HTR-8/SVneo (cell line): ENCODE measurements at regions not wholly inside any gene's neighbourhood (a gene's known extent, or its start where the extent isn't known, plus 50 kb on each side); places are given as distances from the start of the nearest gene placed in this dataset.
A peak's percentile ranks its signal among the peaks of the same experiment; 100 is the strongest.

ENCODE experiments used
- DNase-seq: peaks from one replicate; pipeline ENCODE4 v3.0.0; 2011; ENCODE audit warnings: low spot score, mixed read lengths; ENCODE audit not compliant: insufficient read length
- FAIRE-seq: peaks from 2 replicates; lab custom pipeline; 2011; peaks lifted over from hg19 to GRCh38; lab: Jason Lieb, UNC

DNA sequence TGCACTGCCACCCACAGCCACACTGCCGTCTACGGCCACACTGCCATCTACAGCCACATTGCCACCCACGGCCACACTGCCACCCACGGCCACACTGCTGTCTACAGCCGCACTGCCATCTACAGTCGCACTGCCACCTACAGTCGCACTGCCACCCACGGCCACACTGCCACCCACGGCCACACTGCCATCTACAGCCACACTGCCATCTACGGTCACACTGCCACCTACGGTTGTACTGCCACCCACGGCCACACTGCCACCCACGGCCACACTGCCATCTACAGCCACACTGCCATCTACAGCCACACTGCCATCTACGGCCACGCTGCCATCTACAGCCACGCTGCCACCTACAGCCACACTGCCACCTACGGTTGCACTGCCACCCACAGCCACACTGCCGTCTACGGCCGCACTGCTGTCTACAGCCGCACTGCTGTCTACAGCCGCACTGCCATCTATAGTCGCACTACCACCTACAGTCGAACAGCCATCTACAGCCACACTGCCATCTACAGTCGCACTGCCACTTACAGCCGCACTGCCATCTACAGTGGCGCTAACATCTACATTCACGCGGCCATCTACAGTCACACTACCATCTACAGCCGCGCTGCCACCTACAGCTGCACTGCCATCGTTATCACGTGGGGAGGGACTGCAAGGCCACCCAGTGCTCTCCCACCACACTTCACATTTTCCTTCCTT lies 154.6 kb upstream of the AFDN start:
- peak; percentile 54 for FAIRE-seq
- DNase-seq = no peak

DNA sequence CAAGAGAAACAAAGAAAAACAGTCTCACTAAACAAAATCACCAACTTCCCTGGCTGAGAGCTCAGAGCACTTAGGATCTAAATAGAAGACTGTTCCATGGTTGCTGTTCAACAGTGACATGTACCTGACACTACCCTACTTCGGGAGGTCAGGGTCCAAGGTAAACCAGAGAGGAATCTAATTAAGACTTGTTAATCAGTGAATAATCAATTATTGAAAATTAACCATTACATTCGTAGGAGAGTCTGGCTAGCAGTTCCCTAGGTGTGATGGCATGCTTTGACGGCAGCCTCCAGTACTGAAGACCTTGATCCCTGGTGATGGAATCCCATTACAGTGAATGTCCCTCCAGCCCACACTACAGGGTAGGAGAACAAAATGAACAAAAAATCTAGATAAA lies 154.0 kb upstream of the AFDN start:
- FAIRE-seq = no peak
- DNase-seq = no peak

DNA sequence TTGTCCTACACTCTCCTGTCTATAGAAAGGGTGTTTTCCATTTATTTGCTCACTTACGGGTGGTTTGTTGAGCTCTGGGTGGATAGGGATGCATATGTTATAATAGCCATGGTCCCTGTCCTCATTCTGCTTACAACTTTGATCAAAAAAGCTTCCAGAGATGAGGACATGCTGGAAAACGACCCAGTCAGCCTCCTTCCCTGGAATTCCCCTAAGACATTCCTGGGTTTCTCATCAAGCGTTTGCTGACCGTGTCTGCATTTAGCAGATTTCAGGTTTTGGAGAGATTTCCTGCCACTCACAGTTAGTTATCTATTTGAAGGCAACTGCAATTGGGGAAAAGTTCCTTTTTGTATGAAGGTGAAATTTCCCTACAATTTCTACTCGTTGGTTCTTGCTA lies 152.8 kb upstream of the AFDN start:
- DNase-seq (no peak), FAIRE-seq (no peak)

DNA sequence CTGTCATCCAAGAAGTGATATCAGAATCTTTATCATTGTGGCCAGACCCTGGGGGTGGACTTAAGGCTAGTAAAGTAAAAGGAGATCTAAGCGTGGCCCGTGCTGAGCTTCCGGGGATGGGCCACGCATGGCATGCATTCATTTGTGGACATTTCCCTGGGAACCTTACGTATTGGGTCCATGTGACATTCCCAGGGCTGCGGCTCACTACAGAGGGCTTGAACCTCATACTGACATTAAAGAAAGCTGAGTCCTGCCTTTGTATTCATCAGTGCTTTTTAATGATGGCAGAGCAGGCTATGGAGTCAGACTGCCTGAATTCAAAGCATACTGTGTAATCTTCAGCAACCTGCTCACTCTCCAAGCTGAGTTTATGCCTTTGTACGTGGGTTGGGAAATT lies 152.2 kb upstream of the AFDN start:
- no peak for FAIRE-seq

DNA sequence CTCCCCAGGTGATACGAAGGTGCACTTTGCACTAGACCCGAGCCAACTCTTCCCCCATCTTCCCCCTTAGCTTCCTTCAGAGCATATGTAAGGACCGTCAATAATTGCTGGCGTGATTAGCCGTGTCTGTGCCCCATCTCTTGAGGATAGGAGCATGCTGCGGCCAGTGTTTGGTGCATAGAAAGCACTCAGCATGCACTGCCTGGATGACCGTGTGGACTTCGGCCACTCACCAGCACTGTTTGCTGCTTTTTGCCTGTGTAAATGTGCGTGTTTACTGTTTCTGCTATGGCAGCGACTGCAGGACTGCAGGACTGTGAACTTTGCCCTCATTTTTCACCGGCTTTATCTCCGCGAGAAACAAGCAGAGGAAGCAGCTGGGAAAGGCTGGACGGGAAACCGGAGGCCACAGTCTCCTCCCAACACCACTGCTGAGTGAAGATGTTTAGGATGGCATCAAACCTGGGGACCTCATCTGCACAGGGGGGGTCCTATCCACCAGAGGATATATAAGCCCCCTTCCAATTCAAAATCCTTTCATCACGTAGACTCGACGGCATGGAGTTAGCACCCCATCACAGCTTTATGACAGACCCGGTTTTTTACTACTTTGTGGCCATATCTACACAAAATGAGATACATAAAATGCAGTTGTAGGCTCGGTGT lies 150.6 kb upstream of the AFDN start:
- no peak for DNase-seq
- FAIRE-seq = no peak

More for the DNA sequence above, 152.2 kb upstream of the AFDN start:
- no peak for DNase-seq

DNA sequence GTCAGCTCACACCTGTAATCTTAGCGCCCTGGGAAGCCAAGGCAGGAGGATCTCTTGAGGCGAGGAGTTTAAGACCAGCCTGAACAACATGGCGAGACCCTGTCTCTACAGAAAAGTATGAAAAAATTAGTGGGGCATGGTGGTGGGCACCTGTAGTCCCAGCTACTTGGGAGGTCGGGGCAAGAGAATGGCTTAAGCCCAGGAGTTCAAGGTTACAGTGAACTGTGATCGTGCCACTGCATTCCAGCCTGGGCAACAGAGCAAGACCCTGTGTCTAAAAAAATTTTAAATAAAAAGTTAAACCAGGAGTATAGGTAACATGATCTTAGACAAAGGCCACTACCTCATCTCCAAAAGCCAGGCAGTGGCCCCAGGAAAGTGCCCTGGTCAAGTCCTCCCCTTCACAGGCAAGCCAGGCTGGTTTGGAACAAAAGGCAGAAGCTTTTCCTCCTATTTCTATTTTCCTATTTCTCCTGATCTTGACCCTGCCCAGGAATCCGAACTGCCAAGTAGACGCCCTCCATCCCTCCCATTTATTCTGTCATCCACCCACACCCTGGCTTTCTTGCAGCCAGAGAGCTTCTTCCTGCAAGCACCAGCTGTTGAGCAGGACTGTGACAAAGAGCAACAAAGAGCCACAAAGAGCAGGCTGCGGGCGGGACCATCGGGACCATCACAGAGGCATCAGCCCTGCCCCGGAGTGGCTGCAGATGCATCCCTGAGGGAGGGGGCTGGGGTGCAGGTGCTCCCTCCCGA lies 149.9 kb upstream of the AFDN start:
- DNase-seq (no peak), FAIRE-seq (no peak)

DNA sequence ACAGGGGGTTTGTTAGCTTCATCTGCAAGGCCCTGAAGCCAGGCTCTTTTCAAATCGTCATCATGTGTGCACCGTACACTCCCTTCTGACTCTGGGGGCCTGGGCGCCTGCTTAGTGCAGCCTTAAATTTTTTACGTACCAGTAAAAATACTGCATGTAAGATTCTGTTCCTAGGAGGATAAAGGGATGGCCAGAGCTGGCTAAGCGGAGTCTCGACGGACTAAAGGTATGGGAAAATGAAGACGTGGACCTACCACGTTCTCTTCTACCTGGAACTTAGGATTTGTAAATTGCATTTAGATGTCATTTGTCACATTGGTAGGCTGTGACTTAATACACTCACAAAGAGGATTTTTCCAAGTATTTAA lies 149.3 kb upstream of the AFDN start:
- DNase-seq (no peak), FAIRE-seq (no peak)

DNA sequence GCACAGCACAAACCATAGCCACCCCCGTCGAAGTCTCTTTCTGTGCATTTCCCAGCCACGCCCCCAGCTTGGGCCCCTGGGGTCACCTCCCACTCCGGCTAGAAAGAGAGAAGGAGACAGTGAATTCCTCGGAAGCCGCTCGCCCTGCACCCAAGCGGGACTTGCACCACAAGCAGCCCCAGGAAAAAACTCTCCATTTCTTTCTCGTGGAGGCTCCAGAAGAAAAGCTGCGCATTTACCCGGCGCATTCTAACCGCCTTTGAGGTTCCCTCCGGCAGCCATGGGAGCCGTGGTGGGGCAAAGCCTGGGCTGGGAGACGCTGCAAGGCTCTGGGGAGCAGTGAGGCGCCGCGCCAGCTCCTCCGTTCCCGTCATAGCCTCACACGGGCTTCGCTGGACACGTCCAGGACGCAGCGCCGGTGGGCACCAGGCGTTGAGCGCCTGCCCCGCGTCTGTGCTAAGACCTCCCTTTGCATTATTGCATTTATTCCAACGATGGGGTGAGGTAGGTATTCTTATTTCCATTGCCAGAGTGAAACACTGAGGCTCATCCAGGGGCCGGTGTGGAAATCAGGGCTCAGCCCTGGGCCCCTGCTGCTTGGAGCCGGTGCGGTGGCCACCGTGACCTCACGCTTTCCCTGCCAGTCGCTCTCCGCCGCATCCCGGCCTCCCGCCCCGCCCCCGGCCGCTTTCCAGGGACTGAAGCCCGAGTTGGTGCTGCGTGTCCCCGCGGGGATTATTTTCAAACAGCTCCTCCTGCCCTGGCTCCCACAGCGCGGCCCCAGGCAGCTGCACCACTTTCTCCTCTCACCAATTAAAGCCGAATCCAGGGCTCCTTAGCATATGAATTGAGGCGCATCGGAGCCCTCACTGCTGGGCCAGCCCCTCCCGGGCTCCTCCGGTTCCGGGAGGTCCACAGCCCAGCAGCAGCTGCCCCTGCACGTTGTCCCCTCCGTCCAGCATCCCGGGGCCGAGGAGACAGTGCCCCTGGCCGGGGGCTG lies 148.3 kb upstream of the AFDN start:
- DNase-seq (no peak), FAIRE-seq (no peak)

DNA sequence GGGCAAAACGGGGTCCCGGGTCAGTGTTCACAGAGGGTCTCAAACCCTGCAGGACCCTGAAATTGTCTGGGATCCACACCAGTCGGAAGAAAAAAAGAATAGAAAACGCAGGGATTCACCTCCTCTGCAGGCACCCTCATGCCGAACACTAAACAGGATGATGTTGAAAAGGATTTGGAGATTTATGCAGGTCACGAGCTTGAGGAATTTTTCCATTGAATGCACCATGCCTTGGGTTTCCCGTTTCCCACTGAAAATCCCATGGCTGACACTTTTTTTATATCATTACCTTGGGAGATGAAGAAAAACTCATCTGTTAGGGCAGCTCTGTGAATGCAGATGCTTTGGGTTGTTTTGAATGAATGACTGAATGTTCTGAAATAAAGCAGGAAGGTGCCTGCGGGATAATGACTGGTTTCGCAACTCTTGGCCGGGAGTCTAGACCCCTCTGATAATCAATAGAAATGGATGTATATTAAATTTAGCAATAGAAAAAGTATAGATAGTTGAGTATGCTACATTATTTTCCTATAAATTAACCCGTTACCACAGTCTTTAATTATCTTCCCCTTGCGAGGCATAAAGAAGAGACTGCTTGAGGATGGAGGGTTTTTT lies 147.5 kb upstream of the AFDN start:
- no peak for FAIRE-seq

DNA sequence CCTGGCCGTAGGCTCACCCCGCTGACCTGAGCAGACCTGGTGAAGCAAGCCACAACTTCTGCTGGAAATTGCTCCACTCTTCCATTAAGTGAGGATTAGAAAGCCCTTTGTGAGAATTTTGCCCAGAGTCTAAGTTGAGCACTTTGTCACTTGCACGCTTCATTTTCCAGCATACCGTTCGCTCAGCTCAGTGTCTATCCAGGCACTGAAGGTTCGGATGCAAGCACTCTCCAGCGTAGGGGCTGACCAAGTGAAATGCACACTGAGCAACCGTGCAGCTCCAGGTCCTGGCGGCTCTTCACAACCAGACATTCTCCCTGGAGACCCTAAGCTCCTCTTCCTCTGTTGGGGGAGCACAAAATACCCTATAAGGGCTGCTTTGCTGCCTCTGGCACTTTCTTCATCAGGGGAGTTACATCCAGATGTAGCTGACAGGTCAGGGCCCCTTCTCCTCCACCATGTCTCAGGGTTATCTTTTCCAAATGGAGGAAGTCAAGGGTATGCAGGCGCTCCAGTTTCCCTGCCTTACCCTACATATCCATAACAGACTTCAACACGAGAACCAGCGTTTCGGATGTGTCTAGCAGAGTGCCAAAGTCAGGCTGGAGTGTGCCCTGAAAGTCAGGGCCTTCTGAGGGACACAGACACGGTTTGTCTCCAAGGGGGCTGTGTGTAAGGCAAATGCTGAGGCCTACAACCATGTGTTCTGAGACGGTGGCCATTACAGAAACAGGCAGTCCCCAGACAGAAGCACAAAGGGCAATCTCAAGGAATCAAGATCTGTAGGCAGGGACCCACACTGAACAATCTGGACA lies 146.7 kb upstream of the AFDN start:
- FAIRE-seq = no peak
- DNase-seq = no peak

More for the DNA sequence above, 147.5 kb upstream of the AFDN start:
- DNase-seq = no peak

DNA sequence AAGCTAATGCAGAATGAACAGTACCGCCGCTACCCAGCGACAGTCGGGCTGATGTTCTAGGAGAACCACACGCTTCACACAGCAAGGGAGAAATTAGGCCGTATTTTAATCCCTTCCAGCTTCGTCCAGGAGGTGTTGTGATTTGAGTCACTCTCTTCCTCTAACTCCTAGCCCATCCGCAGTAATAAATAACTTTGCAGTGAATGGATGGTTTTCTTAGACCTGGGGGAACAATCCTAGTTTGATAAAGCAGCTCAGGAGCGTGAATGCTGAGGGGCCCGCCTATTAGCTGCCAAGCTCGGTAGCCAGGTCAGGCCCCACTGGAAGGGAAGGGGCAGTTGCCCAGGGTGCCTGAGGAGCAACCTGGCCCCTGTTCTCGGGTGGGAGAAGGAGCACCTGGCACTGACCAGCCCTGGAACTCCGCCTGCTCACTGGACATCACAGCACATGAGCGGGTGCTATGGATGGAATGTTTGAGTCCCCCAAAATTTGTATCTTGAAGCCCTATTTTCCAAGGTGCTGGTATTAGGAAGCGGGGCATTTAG lies 146.0 kb upstream of the AFDN start:
- FAIRE-seq (no peak), DNase-seq (no peak)

DNA sequence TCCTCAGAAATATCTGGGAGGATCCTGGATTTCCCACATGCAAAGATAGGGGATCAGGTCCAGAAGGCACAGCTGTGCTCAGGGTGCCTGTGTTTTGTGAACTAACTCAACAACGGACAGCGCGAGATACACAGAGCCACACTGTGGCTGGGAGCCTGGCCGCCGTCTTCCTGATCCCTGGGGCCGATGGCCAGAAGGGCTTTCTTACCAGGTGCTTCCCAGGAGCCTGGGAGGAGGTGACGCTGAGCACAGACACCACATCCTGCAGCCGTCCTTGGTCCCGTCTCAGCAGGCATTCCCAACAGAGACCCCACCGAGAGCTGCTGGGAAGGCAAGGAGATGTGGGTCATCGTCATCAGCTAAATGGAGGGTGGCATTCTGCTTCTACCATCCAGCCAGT lies 144.6 kb upstream of the AFDN start:
- no peak for FAIRE-seq

DNA sequence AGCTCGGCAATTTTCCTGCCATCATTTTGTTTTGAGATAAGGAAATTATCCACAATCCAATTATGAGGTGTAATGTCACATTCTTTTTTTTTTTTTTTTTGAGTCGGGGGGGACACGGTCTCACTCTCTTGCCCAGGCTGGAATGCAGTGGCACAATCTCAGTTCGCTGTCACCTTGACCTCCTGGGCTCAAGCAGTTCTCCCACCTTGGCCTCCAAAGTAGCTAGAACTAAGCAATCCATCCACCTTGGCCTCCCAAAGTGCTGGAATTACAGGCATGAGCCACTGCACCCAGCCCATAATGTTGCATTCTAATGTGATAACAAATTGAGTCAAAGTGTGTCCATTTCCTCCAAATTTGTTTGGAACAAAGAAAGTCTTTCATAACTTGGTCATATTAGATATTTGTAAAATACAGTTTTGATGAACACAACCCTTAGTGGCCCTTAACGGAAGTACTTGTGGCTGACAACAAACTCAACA lies 144.1 kb upstream of the AFDN start:
- no peak for DNase-seq
- FAIRE-seq = no peak

More for the DNA sequence above, 144.6 kb upstream of the AFDN start:
- DNase-seq = no peak

DNA sequence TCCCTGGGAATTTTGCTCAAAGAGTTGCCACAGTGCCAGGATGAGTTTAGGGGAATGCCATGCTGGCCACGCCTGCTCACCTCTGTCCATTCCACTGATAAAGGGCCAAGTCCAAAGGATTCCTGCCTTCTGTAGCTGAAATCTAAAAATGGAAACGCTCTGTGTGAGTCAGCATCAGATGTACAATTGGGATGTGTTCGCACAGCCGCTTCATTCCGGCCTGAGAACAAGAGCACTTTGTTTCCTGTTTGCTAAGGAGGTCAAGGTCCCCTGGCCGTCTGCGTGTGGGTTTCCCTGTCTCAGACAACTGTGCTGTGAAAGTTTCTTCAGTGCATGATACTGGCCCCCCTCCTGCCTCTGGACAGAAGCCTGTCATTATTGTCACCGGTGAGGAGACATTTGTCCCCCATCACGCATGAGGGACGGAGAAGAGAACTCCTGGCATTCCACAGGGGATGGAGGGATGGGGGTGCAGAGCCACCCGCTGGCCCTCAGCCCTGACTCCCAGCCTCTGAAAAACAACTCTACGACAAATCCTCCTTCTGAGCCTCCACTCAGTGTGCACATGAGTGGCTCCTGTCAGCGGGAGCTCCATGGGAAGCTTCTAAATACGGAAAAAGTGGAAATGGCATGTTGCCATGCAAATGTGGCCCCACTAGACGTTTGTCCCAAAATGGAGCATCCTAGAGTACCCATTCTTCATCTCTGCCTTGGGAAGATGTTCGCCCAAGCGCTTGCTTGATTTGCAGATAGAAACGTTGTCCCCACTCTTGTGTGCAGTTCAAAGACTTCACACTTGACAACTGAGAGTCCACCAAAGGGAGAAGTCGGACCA lies 143.5 kb upstream of the AFDN start:
- no peak for DNase-seq
- no peak for FAIRE-seq

DNA sequence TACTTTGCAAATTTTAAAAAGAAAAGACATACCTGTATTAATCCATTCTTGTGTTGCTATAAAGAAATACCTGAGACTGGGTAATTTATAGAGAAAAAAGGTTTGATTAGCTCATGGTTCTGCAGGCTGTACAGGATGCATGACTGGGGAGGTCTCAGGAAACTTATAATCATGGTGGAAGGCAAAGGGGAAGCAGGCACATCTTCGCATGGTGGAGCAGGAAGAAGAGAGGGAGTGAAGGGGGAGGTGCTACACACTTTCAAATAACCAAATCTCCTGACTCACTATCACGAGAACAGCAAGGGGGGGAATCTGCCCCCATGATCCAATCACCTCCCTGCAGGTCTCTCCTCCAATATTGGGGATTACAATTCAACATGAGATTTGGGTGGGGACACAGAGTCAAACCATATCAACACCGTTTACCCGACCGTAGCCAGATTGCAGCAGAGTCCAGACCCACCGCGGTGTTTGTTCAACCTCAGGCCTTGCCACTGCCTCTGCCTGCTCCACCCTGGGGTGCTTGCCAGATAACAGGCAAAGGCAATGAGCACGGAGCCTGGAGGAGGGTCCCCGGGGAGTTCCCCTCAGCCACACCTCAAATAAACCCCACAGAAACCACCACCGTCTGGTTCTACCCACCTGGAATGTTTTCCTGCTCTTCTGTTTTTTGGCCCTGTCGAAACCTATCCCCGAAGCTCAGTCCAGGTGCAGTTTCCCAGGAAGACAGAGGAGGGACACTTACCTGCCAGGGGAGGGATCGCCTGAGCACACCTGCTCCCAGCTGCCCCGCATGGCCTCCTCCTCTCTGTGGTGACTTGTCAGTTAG lies 142.2 kb upstream of the AFDN start:
- DNase-seq = no peak
- no peak for FAIRE-seq

DNA sequence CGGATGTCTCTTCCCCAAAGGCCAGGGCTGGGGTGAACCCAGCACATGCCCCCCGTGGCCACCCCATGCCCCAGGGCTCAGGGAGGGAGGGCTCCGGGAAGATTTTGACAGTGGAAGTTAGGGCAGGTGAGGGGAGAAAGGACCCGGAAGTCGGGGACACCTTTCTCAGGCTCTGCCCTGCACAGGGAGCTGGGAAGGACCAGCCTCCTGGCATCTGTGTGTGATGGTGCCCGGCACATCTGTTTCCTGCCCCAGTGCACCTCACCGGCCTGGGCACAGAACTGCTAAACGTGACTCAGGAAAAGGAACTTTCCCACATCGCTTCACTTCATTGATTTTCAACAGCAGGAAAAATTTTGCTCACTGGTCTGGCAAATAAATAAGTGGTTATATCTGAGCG lies 141.1 kb upstream of the AFDN start:
- FAIRE-seq = no peak
- no peak for DNase-seq
